ENCODE measurements at regions not wholly inside any gene's neighbourhood (a gene's known extent, or its start where the extent isn't known, plus 50 kb on each side); places are given as distances from the start of the nearest gene placed in this dataset.

DNA sequence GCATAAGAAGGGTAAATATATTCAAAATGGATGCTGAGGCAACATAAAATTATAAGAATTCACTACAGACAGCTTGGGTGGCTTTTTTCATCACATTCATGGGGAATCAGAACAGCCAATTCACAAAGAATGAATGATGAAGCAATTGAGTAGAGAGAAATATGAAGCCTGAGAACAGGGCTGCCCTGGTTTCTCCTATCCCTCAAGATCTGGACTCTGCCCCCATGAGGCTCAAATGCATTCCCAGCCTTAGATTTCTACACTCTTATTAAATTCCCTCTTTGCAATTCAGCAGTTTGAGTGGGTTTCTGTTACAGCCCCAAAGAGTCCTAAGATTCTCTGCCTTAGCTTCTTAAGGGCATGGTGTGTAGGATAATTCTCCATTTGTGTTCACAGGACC lies 172.5 kb downstream of the MAIP1 start:
- ChIA-PET POLR2A (no interaction called here), CTCF (no interaction called here)
- H3K4me3 ChIP-seq (ENCODE audit: control extremely low read depth in 1 of 5, extremely low read depth in 1 of 5, insufficient read depth in 1 of 5, low read depth in 2 of 5, low read length in 4 of 5) = no peak overlapping the region

DNA sequence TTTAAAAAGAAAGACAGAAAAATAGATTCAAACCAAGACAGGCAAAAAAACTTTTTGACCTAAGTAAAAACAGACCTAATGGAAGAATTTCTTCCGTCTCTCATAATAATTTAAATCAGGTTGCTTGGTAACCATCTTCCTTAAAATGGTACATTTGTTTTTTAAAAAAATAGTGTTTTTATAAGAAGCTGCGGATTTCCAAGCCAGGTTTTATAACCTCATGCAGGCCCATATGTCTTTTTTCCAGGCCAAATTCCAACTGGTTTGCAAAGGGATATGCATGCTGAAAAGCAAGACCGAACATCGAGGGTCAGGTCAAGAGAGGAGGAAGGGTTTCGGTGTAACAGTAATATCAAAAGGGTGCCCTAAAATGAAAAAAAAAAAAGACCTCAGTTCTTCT lies 172.9 kb downstream of the MAIP1 start:
- ATAC-seq (ENCODE audit: low read depth) = no peak
- no peaks in the 10 kb centered on the region for H3K36me3 ChIP-seq (replicated peaks in 1 of 2; ENCODE audit: control extremely low read depth in 1 of 2, control insufficient read depth in 1 of 2, extremely low read depth in 1 of 2, insufficient read depth in 2 of 2, low read length in 1 of 2)
- peaks cover 0 to 4% (median 0%) of the 10 kb centered on the region in 3 donors for H3K9me3 ChIP-seq (ENCODE audit: control extremely low read depth in 1 of 3, control insufficient read depth in 2 of 3, insufficient read depth in 1 of 3, low read length in 2 of 3)
- DNase-seq = no peak
- no peak overlapping the region for H3K27ac ChIP-seq (ENCODE audit: low read length in 2 of 2)
- H3K9ac ChIP-seq (ENCODE audit: low read length) = no peak overlapping the region
- H3K79me2 ChIP-seq (ENCODE audit: control insufficient read depth, insufficient read depth, low read length) = no peaks in the 10 kb centered on the region
- no peaks in the 10 kb centered on the region for H3K4me1 Mint-ChIP-seq
- H3K4me1 ChIP-seq (ENCODE audit: control insufficient read depth in 2 of 2, insufficient read depth in 2 of 2, low read length in 2 of 2) = no peaks in the 10 kb centered on the region
- H3K4me3 Mint-ChIP-seq = no peak overlapping the region
- H3K4me2 ChIP-seq (replicated peaks; ENCODE audit: low read depth, low read length, poor library complexity, severe bottlenecking) = no peak overlapping the region
- peaks cover 10% of the 10 kb centered on the region for H3K27me3 Mint-ChIP-seq
- no peak for TF ChIP-seq EZH2 (IDR thresholded peaks at IDR 0.05; ENCODE audit: borderline replicate concordance, insufficient read depth, low read depth, low read length, poor library complexity, severe bottlenecking)
- TF ChIP-seq, protein P1, sequence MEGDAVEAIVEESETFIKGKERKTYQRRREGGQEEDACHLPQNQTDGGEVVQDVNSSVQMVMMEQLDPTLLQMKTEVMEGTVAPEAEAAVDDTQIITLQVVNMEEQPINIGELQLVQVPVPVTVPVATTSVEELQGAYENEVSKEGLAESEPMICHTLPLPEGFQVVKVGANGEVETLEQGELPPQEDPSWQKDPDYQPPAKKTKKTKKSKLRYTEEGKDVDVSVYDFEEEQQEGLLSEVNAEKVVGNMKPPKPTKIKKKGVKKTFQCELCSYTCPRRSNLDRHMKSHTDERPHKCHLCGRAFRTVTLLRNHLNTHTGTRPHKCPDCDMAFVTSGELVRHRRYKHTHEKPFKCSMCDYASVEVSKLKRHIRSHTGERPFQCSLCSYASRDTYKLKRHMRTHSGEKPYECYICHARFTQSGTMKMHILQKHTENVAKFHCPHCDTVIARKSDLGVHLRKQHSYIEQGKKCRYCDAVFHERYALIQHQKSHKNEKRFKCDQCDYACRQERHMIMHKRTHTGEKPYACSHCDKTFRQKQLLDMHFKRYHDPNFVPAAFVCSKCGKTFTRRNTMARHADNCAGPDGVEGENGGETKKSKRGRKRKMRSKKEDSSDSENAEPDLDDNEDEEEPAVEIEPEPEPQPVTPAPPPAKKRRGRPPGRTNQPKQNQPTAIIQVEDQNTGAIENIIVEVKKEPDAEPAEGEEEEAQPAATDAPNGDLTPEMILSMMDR (IDR thresholded peaks at IDR 0.05) = no peak
- no peaks in the 10 kb centered on the region for H3K27me3 ChIP-seq (replicated peaks in 1 of 4; ENCODE audit: control extremely low read depth in 1 of 4, control insufficient read depth in 3 of 4, insufficient read depth in 4 of 4, low read length in 3 of 4)
- intact Hi-C loops (cut with micrococcal nuclease) = no loop called here
- POLR2A ChIA-PET = no interaction called here
- H2AFZ ChIP-seq (ENCODE audit: insufficient read depth, low read depth, low read length, poor library complexity, severe bottlenecking) = no peak overlapping the region
- no CpG with 5 or more reads among the region's 5 CpGs for WGBS (ENCODE audit: insufficient coverage)
- no peak overlapping the region for H3K4me3 ChIP-seq (ENCODE audit: control extremely low read depth in 1 of 5, extremely low read depth in 1 of 5, insufficient read depth in 1 of 5, low read depth in 2 of 5, low read length in 4 of 5)
- CTCF ChIA-PET = no interaction called here
- H3K9me3 Mint-ChIP-seq (ENCODE audit: insufficient read depth) = no peaks in the 10 kb centered on the region
- no peak overlapping the region for H3K27ac Mint-ChIP-seq
- H4K20me1 ChIP-seq (ENCODE audit: control insufficient read depth, insufficient read depth, low read length, poor library complexity, severe bottlenecking) = no peaks in the 10 kb centered on the region

More for the DNA sequence above, 172.5 kb downstream of the MAIP1 start:
- H3K4me2 ChIP-seq (replicated peaks; ENCODE audit: low read depth, low read length, poor library complexity, severe bottlenecking) = no peak overlapping the region
- H3K27ac ChIP-seq (ENCODE audit: low read length in 2 of 2) = no peak overlapping the region
- Mint-ChIP-seq H3K9me3 (ENCODE audit: insufficient read depth) (no peaks in the 10 kb centered on the region), H3K27me3 (peaks cover 10% of the 10 kb centered on the region), H3K27ac (no peak overlapping the region), H3K4me1 (no peaks in the 10 kb centered on the region), H3K4me3 (no peak overlapping the region)
- TF ChIP-seq, protein P1 (IDR thresholded peaks at IDR 0.05) = no peak
- TF ChIP-seq EZH2 (IDR thresholded peaks at IDR 0.05; ENCODE audit: borderline replicate concordance, insufficient read depth, low read depth, low read length, poor library complexity, severe bottlenecking) = no peak
- H2AFZ ChIP-seq (ENCODE audit: insufficient read depth, low read depth, low read length, poor library complexity, severe bottlenecking) = no peak overlapping the region
- H3K9ac ChIP-seq (ENCODE audit: low read length) = no peak overlapping the region
- H3K4me1 ChIP-seq (ENCODE audit: control insufficient read depth in 2 of 2, insufficient read depth in 2 of 2, low read length in 2 of 2) = no peaks in the 10 kb centered on the region
- ATAC-seq (ENCODE audit: low read depth) (no peak), DNase-seq (no peak)
- no peaks in the 10 kb centered on the region for H4K20me1 ChIP-seq (ENCODE audit: control insufficient read depth, insufficient read depth, low read length, poor library complexity, severe bottlenecking)
- intact Hi-C loops (cut with micrococcal nuclease) = no loop called here
- H3K27me3 ChIP-seq (replicated peaks in 1 of 4; ENCODE audit: control extremely low read depth in 1 of 4, control insufficient read depth in 3 of 4, insufficient read depth in 4 of 4, low read length in 3 of 4) = no peaks in the 10 kb centered on the region
- H3K79me2 ChIP-seq (ENCODE audit: control insufficient read depth, insufficient read depth, low read length) = no peaks in the 10 kb centered on the region
- H3K36me3 ChIP-seq (replicated peaks in 1 of 2; ENCODE audit: control extremely low read depth in 1 of 2, control insufficient read depth in 1 of 2, extremely low read depth in 1 of 2, insufficient read depth in 2 of 2, low read length in 1 of 2) = no peaks in the 10 kb centered on the region
- peaks cover 0 to 4% (median 0%) of the 10 kb centered on the region in 3 donors for H3K9me3 ChIP-seq (ENCODE audit: control extremely low read depth in 1 of 3, control insufficient read depth in 2 of 3, insufficient read depth in 1 of 3, low read length in 2 of 3)

Measured in B cell (primary cell).